B cell (primary cell): ENCODE measurements at regions not wholly inside any gene's neighbourhood (a gene's known extent, or its start where the extent isn't known, plus 50 kb on each side); places are given as distances from the start of the nearest gene placed in this dataset.

Experiments used
- ATAC-seq: fragments of 200-7000 bp; cut with Tn5 transposase; one replicate; pipeline ENCODE4 v1.10.0; 2021; ENCODE audit warnings: low read depth, mild to moderate bottlenecking, moderate number of reproducible peaks, moderate library complexity
- CTCF ChIA-PET: fragments of 350-600 bp; sonication (Branson Sonifier 250); formaldehyde crosslinking; loops from one replicate; lab custom pipeline; 2021; ENCODE audit warnings: antibody characterized with exemption, inconsistent platforms; lab: Charles Lee
- POLR2A ChIA-PET: fragments of 350-600 bp; sonication (Branson Sonifier 250); formaldehyde crosslinking; loops from one replicate; lab custom pipeline; 2021; ENCODE audit warnings: antibody characterized with exemption; lab: Charles Lee
- DNase-seq: peaks from one replicate; pipeline ENCODE4 v3.0.0; 2013
- H2AFZ ChIP-seq: 2 replicates; pipeline ENCODE4 v1.6.1; 2012; ENCODE audit warnings: mild to moderate bottlenecking, low read depth, low read length; ENCODE audit not compliant: insufficient read depth, poor library complexity, severe bottlenecking
- H3K27ac ChIP-seq, 2 donors: 1 replicate in 1 of 2; 2 replicates in 1 of 2; pipeline ENCODE4 v1.5.1; 2012 to 2013; ENCODE audit warnings: low read length in 2 of 2, mild to moderate bottlenecking in 2 of 2, moderate library complexity in 1 of 2
- H3K27me3 ChIP-seq, 4 experiments: fragments of 200-600 bp in 1 of 4; sonication (generic) in 1 of 4; replicated peaks in 1 of 4; 1 replicate in 2 of 4; 2 replicates in 2 of 4; pipeline versions ENCODE4 v1.6.1 to v1.7.0; 2013 to 2016; ENCODE audit warnings: low read length in 3 of 4, mild to moderate bottlenecking in 2 of 4, mixed read lengths in 1 of 4, moderate library complexity in 1 of 4; ENCODE audit not compliant: insufficient read depth in 4 of 4, control insufficient read depth in 3 of 4; ENCODE audit errors: control extremely low read depth in 1 of 4
- H3K36me3 ChIP-seq, 2 experiments: replicated peaks in 1 of 2; 1 replicate in 1 of 2; 2 replicates in 1 of 2; pipeline versions ENCODE4 v1.6.1 to v1.7.1; 2013; ENCODE audit warnings: low read length in 1 of 2; ENCODE audit not compliant: insufficient read depth in 2 of 2, control insufficient read depth in 1 of 2; ENCODE audit errors: control extremely low read depth in 1 of 2, extremely low read depth in 1 of 2
- H3K4me1 ChIP-seq, 2 donors: fragments of 200-600 bp in 1 of 2; sonication (generic) in 1 of 2; 1 replicate in 1 of 2; 2 replicates in 1 of 2; pipeline versions ENCODE4 v1.5.1 to v1.6.1; 2013 to 2017; ENCODE audit warnings: low read length in 2 of 2; ENCODE audit not compliant: control insufficient read depth in 2 of 2, insufficient read depth in 2 of 2
- H3K4me2 ChIP-seq: replicated peaks from 2 replicates; pipeline ENCODE3; 2012; ENCODE audit warnings: mild to moderate bottlenecking, low read depth, low read length; ENCODE audit not compliant: poor library complexity, severe bottlenecking
- H3K4me3 ChIP-seq, 5 experiments: fragments of 200-600 bp in 1 of 5; sonication (generic) in 1 of 5; 1 replicate in 3 of 5; 2 replicates in 2 of 5; pipeline versions ENCODE4 v1.5.1 to v1.7.0; 2011 to 2016; ENCODE audit warnings: low read length in 4 of 5, mild to moderate bottlenecking in 4 of 5, low read depth in 2 of 5, control low read depth in 1 of 5, moderate library complexity in 1 of 5; ENCODE audit not compliant: insufficient read depth in 1 of 5; ENCODE audit errors: control extremely low read depth in 1 of 5, extremely low read depth in 1 of 5
- H3K79me2 ChIP-seq: fragments of 200-600 bp; sonication (generic); one replicate; pipeline ENCODE4 v1.6.0; 2016; ENCODE audit warnings: low read length; ENCODE audit not compliant: control insufficient read depth, insufficient read depth
- H3K9ac ChIP-seq: fragments of 200-600 bp; sonication (generic); 2 replicates; pipeline ENCODE4 v1.6.1; 2017; ENCODE audit warnings: mild to moderate bottlenecking, low read length, moderate library complexity
- H3K9me3 ChIP-seq, 3 donors: one replicate each; pipeline versions ENCODE4 v1.6.1 to v1.7.1; 2013; ENCODE audit warnings: low read length in 2 of 3; ENCODE audit not compliant: control insufficient read depth in 2 of 3, insufficient read depth in 1 of 3; ENCODE audit errors: control extremely low read depth in 1 of 3
- H4K20me1 ChIP-seq: 2 replicates; pipeline ENCODE4 v1.6.0; 2012; ENCODE audit warnings: mild to moderate bottlenecking, low read length; ENCODE audit not compliant: insufficient read depth, control insufficient read depth, poor library complexity, severe bottlenecking
- H3K27ac Mint-ChIP-seq: one replicate; pipeline ENCODE4 v1.8.0; 2021; ENCODE audit warnings: mixed read lengths
- H3K27me3 Mint-ChIP-seq: one replicate; pipeline ENCODE4 v1.8.0; 2021; ENCODE audit warnings: mixed read lengths
- H3K4me1 Mint-ChIP-seq: one replicate; pipeline ENCODE4 v1.8.0; 2021; ENCODE audit warnings: mixed read lengths
- H3K4me3 Mint-ChIP-seq: one replicate; pipeline ENCODE4 v1.8.0; 2021; ENCODE audit warnings: mixed read lengths
- H3K9me3 Mint-ChIP-seq: one replicate; pipeline ENCODE4 v1.8.0; 2022; ENCODE audit warnings: mixed read lengths; ENCODE audit not compliant: insufficient read depth
- EZH2 ChIP-seq: IDR thresholded peaks from 2 replicates; pipeline ENCODE4 v1.6.1; 2012; ENCODE audit warnings: borderline replicate concordance, low read depth, mild to moderate bottlenecking, moderate library complexity, low read length; ENCODE audit not compliant: insufficient read depth, poor library complexity, severe bottlenecking
- WGBS: methylation state at CpG from one replicate; pipeline ENCODE4 v1.1.5; 2013; ENCODE audit warnings: missing lambda C conversion rate; ENCODE audit not compliant: insufficient coverage; 5-methylcytosine and 5-hydroxymethylcytosine counted together
- intact Hi-C: fragments of 100-400 bp; cut with micrococcal nuclease; formaldehyde crosslinking; loops from one replicate; pipeline ENCODE4 v1.10.0; 2022
- TF ChIP-seq, protein P1 (sequence below): fragments of 200-600 bp; IDR thresholded peaks from one replicate; pipeline ENCODE4 v1.8.0; 2022; ENCODE audit warnings: antibody characterized with exemption, mild to moderate bottlenecking

DNA sequence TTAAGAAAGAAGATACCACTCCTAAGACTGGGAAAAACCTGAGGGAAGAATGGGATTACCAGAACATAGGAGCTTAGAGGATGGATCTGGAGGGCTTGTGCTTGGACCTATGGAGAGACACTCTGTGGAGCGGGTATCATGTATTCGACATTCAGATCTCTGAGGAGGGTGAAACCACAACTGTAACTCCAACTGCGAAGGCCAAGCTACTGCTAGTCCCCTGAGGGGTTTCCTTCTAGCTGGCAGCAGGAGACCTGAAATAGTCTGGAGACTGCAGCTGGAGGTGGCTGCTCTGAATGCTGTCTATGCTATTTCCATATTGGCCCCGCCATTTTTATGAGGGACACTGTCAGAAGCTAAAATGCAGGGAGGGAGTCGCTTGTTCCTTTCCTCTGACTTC is 462.3 kb downstream of the PTPRC start:
- no peaks in the 10 kb centered on the region for H3K36me3 ChIP-seq

DNA sequence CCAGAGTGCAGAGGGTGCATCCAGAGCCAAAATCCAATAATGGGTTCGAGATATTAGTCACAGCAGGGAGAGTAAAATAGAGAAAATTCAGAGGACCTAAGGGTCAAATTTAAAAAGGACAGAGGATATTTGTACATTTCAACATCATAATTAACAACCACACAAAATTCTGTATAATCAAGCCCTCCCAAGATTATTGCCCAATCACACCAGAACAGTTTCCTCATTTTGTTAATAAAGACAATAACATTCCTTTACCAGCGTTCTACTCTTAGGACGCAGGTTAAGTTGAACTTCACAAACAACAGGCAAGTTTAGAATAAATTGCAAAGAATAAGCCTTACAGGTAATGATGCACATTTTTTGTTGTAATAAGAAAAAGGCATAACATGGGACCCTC is 462.8 kb downstream of the PTPRC start:
- peaks cover 12% of the 10 kb centered on the region for H3K9me3 Mint-ChIP-seq
- peaks cover 8 to 24% of the 10 kb centered on the region in 2 donors for H3K4me1 ChIP-seq
- ATAC-seq: no peak
- no peak overlapping the region for H2AFZ ChIP-seq
- no peak overlapping the region for H3K9ac ChIP-seq
- no peak overlapping the region for H3K27ac Mint-ChIP-seq
- TF ChIP-seq, protein P1, sequence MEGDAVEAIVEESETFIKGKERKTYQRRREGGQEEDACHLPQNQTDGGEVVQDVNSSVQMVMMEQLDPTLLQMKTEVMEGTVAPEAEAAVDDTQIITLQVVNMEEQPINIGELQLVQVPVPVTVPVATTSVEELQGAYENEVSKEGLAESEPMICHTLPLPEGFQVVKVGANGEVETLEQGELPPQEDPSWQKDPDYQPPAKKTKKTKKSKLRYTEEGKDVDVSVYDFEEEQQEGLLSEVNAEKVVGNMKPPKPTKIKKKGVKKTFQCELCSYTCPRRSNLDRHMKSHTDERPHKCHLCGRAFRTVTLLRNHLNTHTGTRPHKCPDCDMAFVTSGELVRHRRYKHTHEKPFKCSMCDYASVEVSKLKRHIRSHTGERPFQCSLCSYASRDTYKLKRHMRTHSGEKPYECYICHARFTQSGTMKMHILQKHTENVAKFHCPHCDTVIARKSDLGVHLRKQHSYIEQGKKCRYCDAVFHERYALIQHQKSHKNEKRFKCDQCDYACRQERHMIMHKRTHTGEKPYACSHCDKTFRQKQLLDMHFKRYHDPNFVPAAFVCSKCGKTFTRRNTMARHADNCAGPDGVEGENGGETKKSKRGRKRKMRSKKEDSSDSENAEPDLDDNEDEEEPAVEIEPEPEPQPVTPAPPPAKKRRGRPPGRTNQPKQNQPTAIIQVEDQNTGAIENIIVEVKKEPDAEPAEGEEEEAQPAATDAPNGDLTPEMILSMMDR: no peak
- no peak for TF ChIP-seq EZH2
- intact Hi-C loops: no loop called here
- WGBS: no CpG with 5 or more reads among the region's 3 CpGs
- no peak for DNase-seq
- ChIA-PET POLR2A (no interaction called here), CTCF (no interaction called here)
- no peaks in the 10 kb centered on the region for H4K20me1 ChIP-seq
- no peak overlapping the region for H3K4me3 Mint-ChIP-seq
- H3K9me3 ChIP-seq: peaks cover 0 to 7% (median 2%) of the 10 kb centered on the region in 3 donors
- no peaks in the 10 kb centered on the region for H3K79me2 ChIP-seq
- H3K27me3 ChIP-seq: no peaks in the 10 kb centered on the region
- H3K4me3 ChIP-seq: no peak overlapping the region
- no peaks in the 10 kb centered on the region for H3K36me3 ChIP-seq
- H3K4me2 ChIP-seq: no peak overlapping the region
- peaks cover 30% of the 10 kb centered on the region for H3K4me1 Mint-ChIP-seq
- no peak overlapping the region for H3K27ac ChIP-seq
- peaks cover 6% of the 10 kb centered on the region for H3K27me3 Mint-ChIP-seq

More for the DNA sequence above, 462.3 kb downstream of the PTPRC start:
- peaks cover 6% of the 10 kb centered on the region for H3K27me3 Mint-ChIP-seq
- Histone ChIP-seq H3K4me3 (no peak overlapping the region), H3K9ac (no peak overlapping the region), H3K27me3 (no peaks in the 10 kb centered on the region), H3K27ac (no peak overlapping the region), H2AFZ (no peak overlapping the region), H3K9me3 (peaks cover 0 to 6% (median 1%) of the 10 kb centered on the region in 3 donors), H3K4me2 (no peak overlapping the region), H3K79me2 (no peaks in the 10 kb centered on the region), H3K4me1 (peaks cover 8 to 27% of the 10 kb centered on the region in 2 donors), H4K20me1 (no peaks in the 10 kb centered on the region)
- intact Hi-C loops: no loop called here
- H3K27ac Mint-ChIP-seq: no peak overlapping the region
- WGBS: 39% methylated on average over 5 of the region's 5 CpGs
- DNase-seq (no peak), ATAC-seq (no peak)
- peaks cover 9% of the 10 kb centered on the region for H3K9me3 Mint-ChIP-seq
- ChIA-PET CTCF (no interaction called here), POLR2A (no interaction called here)
- H3K4me3 Mint-ChIP-seq: no peak overlapping the region
- no peak for TF ChIP-seq EZH2
- TF ChIP-seq, protein P1: no peak
- H3K4me1 Mint-ChIP-seq: peaks cover 31% of the 10 kb centered on the region
